Type B pancreatic cell (in vitro differentiated cells): ENCODE measurements at regions not wholly inside any gene's neighbourhood (a gene's known extent, or its start where the extent isn't known, plus 50 kb on each side); places are given as distances from the start of the nearest gene placed in this dataset.

Experiments
- DNase-seq: peaks from one replicate; pipeline ENCODE4 v3.0.0; 2021; ENCODE audit warnings: mixed read lengths; ENCODE audit not compliant: unreplicated experiment; ENCODE audit errors: extremely low spot score
- H3K27ac Mint-ChIP-seq: 2 replicates; pipeline ENCODE4 v1.8.0; 2021; ENCODE audit warnings: mild to moderate bottlenecking, mixed read lengths
- H3K27me3 Mint-ChIP-seq: 2 replicates; pipeline ENCODE4 v1.8.0; 2021; ENCODE audit warnings: mixed read lengths
- H3K36me3 Mint-ChIP-seq: 2 replicates; pipeline ENCODE4 v1.8.0; 2021; ENCODE audit warnings: mixed read lengths
- H3K4me1 Mint-ChIP-seq: one replicate; pipeline ENCODE4 v1.8.0; 2021; ENCODE audit warnings: mixed read lengths; ENCODE audit not compliant: unreplicated experiment
- H3K4me3 Mint-ChIP-seq: 2 replicates; pipeline ENCODE4 v1.8.0; 2021; ENCODE audit warnings: mild to moderate bottlenecking, mixed read lengths
- H3K9me3 Mint-ChIP-seq: 2 replicates; pipeline ENCODE4 v1.8.0; 2021; ENCODE audit warnings: mixed read lengths
- CTCF ChIP-seq: fragments of 200-600 bp; sonication (generic); conservative IDR thresholded peaks from 2 replicates; pipeline ENCODE4 v1.5.0; 2021; ENCODE audit warnings: antibody characterized with exemption, mild to moderate bottlenecking

GRCh38 chr9:107404736-107405135 is 84.8 kb downstream of the KLF4 start:
- Mint-ChIP-seq H3K9me3 (peaks cover 9% of the 10 kb centered on the region), H3K27me3 (no peaks in the 10 kb centered on the region), H3K4me1 (peaks cover 8% of the 10 kb centered on the region), H3K27ac (no peak overlapping the region), H3K4me3 (no peak overlapping the region), H3K36me3 (no peaks in the 10 kb centered on the region)
- TF ChIP-seq CTCF: no peak
- DNase-seq: no peak

GRCh38 chr9:107404161-107404560 is 85.4 kb downstream of the KLF4 start:
- Mint-ChIP-seq H3K27me3 (no peaks in the 10 kb centered on the region), H3K4me1 (peaks cover 6% of the 10 kb centered on the region), H3K9me3 (peaks cover 9% of the 10 kb centered on the region), H3K27ac (no peak overlapping the region), H3K36me3 (no peaks in the 10 kb centered on the region), H3K4me3 (no peak overlapping the region)
- no peak for TF ChIP-seq CTCF
- DNase-seq: no peak

GRCh38 chr9:107397076-107398044 is 92.2 kb downstream of the KLF4 start:
- Mint-ChIP-seq H3K9me3 (peaks cover 9% of the 10 kb centered on the region), H3K27me3 (no peaks in the 10 kb centered on the region), H3K36me3 (no peaks in the 10 kb centered on the region), H3K27ac (no peak overlapping the region), H3K4me3 (no peak overlapping the region), H3K4me1 (peaks cover 6% of the 10 kb centered on the region)
- no peak for DNase-seq
- no peak for TF ChIP-seq CTCF

- Mint-ChIP-seq H3K9me3 (peaks cover 8% of the 10 kb centered on the region), H3K4me3 (no peak overlapping the region), H3K27ac (no peak overlapping the region), H3K27me3 (no peaks in the 10 kb centered on the region), H3K4me1 (peaks cover 18% of the 10 kb centered on the region), H3K36me3 (no peaks in the 10 kb centered on the region)
- no peak for DNase-seq
- no peak for TF ChIP-seq CTCF
Observed at GRCh38 chr9:107394264-107394663, 95.3 kb downstream of the KLF4 start.

- Mint-ChIP-seq H3K4me1 (peaks cover 18% of the 10 kb centered on the region), H3K4me3 (no peak overlapping the region), H3K36me3 (no peaks in the 10 kb centered on the region), H3K27ac (no peak overlapping the region), H3K9me3 (peaks cover 8% of the 10 kb centered on the region), H3K27me3 (peaks cover 4% of the 10 kb centered on the region)
- no peak for DNase-seq
- no peak for TF ChIP-seq CTCF
Observed at GRCh38 chr9:107390778-107391177, 98.8 kb downstream of the KLF4 start.
